Activated CD4-positive, alpha-beta memory T cell treated with anti-CD3 and anti-CD28 coated beads for 36 hours (primary cell): ENCODE measurements at regions not wholly inside any gene's neighbourhood (a gene's known extent, or its start where the extent isn't known, plus 50 kb on each side); places are given as distances from the start of the nearest gene placed in this dataset.

Source experiments
- CTCF ChIA-PET: fragments of 350-600 bp; sonication (Branson Sonifier 250); formaldehyde crosslinking; loops from one replicate; lab custom pipeline; 2021; ENCODE audit warnings: antibody characterized with exemption, inconsistent platforms; lab: Charles Lee
- POLR2A ChIA-PET: fragments of 350-600 bp; sonication (Branson Sonifier 250); formaldehyde crosslinking; loops from one replicate; lab custom pipeline; 2021; ENCODE audit warnings: antibody characterized with exemption; lab: Charles Lee
- DNase-seq: peaks from one replicate; pipeline ENCODE4 v3.0.0-alpha.2; 2020
- H3K27ac Mint-ChIP-seq: one replicate; pipeline ENCODE4 v1.8.0; 2021; ENCODE audit warnings: mixed read lengths
- H3K27me3 Mint-ChIP-seq: one replicate; pipeline ENCODE4 v1.8.0; 2021; ENCODE audit warnings: mixed read lengths
- H3K36me3 Mint-ChIP-seq: one replicate; pipeline ENCODE4 v1.8.0; 2021; ENCODE audit warnings: mixed read lengths
- H3K4me1 Mint-ChIP-seq: one replicate; pipeline ENCODE4 v1.8.0; 2021; ENCODE audit warnings: low read depth, mixed read lengths
- H3K4me3 Mint-ChIP-seq: one replicate; pipeline ENCODE4 v1.8.0; 2021; ENCODE audit warnings: mild to moderate bottlenecking, mixed read lengths
- H3K9me3 Mint-ChIP-seq: one replicate; pipeline ENCODE4 v1.8.0; 2021; ENCODE audit warnings: mixed read lengths
- intact Hi-C: fragments of 100-400 bp; cut with micrococcal nuclease; formaldehyde crosslinking; loops from one replicate; pipeline ENCODE4 v1.15.1; 2023

DNA sequence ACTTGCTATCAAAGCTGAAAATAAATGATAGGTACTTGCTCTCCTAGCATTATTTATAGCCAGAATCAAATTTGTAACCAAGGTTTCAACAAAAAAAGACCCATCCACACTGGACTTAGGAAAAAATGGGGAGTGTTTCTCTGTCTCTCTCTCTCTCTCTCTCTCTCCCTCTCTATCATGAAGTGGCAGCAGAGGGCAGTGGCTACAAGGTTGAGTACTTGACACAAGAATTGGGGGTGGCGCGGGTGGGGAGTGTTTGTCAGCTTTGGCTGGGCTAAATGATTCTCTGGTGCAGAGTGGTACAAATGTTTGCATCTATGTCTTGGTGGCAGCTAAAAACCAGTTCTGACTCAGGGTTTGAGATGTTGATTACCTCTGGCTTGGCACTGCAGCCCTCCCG lies 85.0 kb downstream of the RBM43 start:
- Mint-ChIP-seq H3K27me3 (peaks cover 12% of the 10 kb centered on the region), H3K9me3 (no peaks in the 10 kb centered on the region), H3K36me3 (no peaks in the 10 kb centered on the region), H3K4me3 (no peak overlapping the region), H3K4me1 (no peaks in the 10 kb centered on the region), H3K27ac (no peak overlapping the region)
- ChIA-PET CTCF (no interaction called here), POLR2A (no interaction called here)
- no peak for DNase-seq
- intact Hi-C loops: no loop called here

DNA sequence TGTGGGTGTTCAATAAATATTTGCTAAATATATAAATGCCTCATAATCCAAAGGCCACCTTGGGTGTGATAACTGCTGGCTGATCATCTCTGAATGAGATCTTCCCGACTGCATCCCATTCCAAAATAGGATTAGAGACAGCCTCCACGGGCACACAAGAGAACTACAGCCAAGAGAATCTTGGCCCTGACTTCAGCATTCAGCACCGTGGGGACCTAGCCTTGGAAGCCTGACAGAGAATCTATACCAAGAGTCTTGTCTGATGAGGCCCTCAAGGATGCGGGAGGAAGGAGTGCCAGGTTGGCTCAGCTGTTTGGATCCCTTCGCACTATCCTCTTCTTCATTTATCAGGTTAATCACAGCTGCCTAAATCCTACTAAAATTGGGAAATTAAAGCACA lies 85.8 kb downstream of the RBM43 start:
- Mint-ChIP-seq H3K36me3 (no peaks in the 10 kb centered on the region), H3K4me1 (no peaks in the 10 kb centered on the region), H3K27ac (no peak overlapping the region), H3K9me3 (no peaks in the 10 kb centered on the region), H3K4me3 (no peak overlapping the region), H3K27me3 (peaks cover 12% of the 10 kb centered on the region)
- CTCF ChIA-PET: no interaction called here
- POLR2A ChIA-PET: no interaction called here
- intact Hi-C loops: no loop called here
- DNase-seq: no peak

DNA sequence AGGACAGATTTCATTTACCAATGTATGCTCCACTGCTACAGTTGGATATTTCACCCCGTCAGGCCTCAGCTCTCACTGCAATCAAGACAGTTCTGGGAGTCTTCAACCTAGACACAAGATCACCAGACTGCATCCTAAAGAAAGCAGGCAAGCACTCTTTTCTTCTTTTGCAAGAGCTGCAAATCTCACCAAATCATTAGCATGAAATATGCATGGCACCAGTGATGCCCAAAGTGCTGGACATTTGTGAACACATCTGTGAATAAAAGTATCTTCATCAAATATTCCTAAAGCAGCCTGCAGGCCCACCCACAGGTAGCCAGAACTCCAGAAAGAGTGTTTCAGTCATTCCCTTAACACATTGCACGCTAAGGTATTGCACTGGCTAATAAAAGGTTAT lies 87.5 kb downstream of the RBM43 start:
- intact Hi-C loops: no loop called here
- peaks cover 8% of the 10 kb centered on the region for H3K27me3 Mint-ChIP-seq
- no peak overlapping the region for H3K27ac Mint-ChIP-seq
- ChIA-PET POLR2A (no interaction called here), CTCF (no interaction called here)
- no peaks in the 10 kb centered on the region for H3K9me3 Mint-ChIP-seq
- H3K4me3 Mint-ChIP-seq: no peak overlapping the region
- H3K36me3 Mint-ChIP-seq: no peaks in the 10 kb centered on the region
- no peaks in the 10 kb centered on the region for H3K4me1 Mint-ChIP-seq
- no peak for DNase-seq

DNA sequence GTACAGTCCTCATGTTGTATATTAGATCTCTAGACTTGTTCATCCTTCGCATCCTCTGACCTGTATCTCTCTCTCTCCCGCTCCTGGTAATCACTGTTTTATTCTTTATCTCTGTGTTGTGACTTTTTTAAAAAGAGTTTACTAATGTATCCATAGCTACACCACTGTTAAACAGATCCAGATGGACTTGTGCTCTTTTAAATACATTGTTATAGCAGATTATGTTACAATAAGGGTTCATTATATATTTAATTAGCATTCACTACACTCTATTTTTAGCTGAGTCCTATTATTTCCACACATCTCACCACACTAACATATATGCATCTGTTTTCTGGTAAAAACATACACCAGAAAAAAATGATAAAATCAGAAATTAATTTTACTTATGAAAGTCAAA lies 90.5 kb downstream of the RBM43 start:
- Mint-ChIP-seq H3K4me1 (no peaks in the 10 kb centered on the region), H3K4me3 (no peak overlapping the region), H3K27ac (no peak overlapping the region), H3K36me3 (no peaks in the 10 kb centered on the region), H3K27me3 (peaks cover 4% of the 10 kb centered on the region), H3K9me3 (no peaks in the 10 kb centered on the region)
- ChIA-PET CTCF (no interaction called here), POLR2A (no interaction called here)
- DNase-seq: no peak
- intact Hi-C loops: no loop called here

DNA sequence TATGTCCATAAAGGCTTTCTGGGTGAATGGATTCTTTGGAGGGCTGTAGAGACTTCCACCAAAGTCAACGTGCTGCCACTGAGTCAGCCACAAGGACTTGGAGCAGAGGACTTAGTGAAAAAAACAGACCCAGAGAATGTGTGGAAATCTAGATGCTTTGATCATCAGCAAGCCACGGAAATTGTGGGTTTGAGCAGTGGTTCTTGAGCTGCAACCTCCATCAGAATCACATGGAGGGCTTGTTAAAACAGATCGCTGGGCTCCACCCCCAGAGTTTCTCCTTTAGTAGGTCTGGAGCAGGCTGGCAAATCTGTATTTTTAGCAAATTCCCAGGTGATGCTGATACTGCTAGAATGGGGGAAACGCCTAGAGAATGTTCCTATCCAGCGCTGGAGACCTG lies 95.3 kb downstream of the RBM43 start:
- no peaks in the 10 kb centered on the region for H3K36me3 Mint-ChIP-seq
- intact Hi-C loops: no loop called here

DNA sequence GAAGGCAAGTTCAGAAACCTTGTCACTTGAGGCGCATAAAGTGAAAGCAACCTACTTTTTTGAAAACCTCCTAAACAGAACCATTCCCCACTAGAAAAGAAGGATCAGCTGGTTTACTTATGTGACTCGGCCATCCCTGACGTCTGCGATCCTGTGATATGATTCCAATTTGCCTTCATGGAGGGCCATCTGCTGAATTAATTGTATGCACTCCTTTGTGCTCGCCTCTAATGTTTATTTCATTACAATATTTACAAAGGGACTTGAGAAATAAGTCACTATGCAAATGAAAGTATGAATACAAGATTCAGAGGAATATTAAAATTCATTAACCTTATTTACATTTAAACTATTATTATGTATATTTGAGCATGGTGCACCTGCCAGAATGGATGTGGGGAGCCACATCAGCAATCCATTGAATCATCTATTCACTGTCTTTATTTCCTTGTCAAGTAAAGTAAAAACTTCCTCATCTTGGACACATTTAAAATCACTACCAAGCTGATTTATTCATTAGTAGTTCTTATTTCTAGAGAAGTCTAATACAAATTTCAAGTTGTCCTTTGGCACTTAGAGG lies 96.5 kb downstream of the RBM43 start:
- Mint-ChIP-seq H3K36me3 (no peaks in the 10 kb centered on the region), H3K9me3 (no peaks in the 10 kb centered on the region), H3K4me3 (no peak overlapping the region), H3K27ac (no peak overlapping the region), H3K4me1 (no peaks in the 10 kb centered on the region), H3K27me3 (peaks cover 8% of the 10 kb centered on the region)
- ChIA-PET POLR2A (no interaction called here), CTCF (no interaction called here)
- intact Hi-C loops: no loop called here
- no peak for DNase-seq

More for the DNA sequence above, 95.3 kb downstream of the RBM43 start:
- DNase-seq: no peak
- POLR2A ChIA-PET: no interaction called here
- CTCF ChIA-PET: no interaction called here
- Mint-ChIP-seq H3K27me3 (peaks cover 8% of the 10 kb centered on the region), H3K27ac (no peak overlapping the region), H3K4me3 (no peak overlapping the region), H3K9me3 (no peaks in the 10 kb centered on the region), H3K4me1 (no peaks in the 10 kb centered on the region)

DNA sequence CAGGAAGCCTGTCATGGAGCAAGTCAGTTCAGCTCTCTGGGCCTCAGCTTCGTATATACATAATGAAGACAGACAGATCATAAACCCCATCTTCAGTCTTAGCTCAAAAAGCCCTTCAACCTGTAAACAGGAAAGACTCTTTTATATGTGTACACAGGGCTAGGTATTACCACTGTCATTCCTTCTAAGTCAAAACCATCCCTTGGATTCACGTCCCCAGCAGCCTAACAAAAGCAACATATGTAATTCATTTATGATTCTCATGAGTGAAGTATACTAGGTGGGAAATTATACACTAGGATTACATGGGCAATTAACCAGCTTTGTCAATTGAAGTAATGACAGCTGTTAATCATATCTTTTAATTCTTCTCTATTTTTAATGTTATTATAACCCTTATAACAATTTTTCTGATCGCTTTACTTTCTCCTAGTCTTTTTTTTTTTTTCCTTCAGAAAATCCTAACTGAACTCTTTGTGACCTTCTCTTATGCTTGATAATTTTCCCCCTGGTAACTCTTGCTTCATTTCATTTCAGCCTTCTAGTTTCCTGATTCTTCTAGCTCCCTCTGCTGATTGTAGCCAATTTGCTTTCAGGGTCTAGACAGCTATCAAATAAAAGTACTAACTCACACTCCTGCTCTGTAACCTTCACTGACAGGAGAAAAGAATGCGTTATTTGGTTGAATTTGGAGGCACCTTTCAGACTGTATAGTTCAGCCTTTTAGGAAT lies 99.7 kb downstream of the RBM43 start:
- H3K27ac Mint-ChIP-seq: no peak overlapping the region
- DNase-seq: no peak
- CTCF ChIA-PET: no interaction called here
- no peaks in the 10 kb centered on the region for H3K9me3 Mint-ChIP-seq
- H3K27me3 Mint-ChIP-seq: peaks cover 12% of the 10 kb centered on the region
- H3K4me1 Mint-ChIP-seq: no peaks in the 10 kb centered on the region
- POLR2A ChIA-PET: no interaction called here
- no peaks in the 10 kb centered on the region for H3K36me3 Mint-ChIP-seq
- H3K4me3 Mint-ChIP-seq: no peak overlapping the region
- intact Hi-C loops: no loop called here

DNA sequence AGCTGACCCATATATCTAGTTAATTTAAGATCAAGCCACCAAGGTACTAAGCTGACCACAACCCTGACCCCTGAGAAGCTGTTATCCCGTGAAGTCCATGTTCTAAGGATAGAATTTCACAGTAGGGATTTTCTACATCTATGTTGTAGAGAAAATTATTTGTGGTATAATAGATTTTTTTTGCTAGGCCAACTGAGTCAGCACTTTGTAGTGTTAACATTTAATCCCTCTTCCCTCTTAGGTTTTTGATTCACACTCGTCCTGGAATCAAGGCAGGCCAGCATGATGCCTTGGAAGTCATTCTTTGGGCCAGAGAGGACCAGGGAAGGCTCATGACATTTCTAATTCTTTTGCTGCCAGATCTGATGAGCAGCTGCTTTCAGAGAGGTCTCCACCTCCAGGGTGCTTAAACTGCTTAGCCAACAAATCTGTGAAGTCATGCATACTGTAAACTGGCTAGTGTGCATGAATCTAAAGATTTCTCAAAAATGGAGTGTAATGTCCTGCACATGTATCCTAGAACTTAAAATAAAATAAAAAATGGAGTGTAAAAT lies 102.5 kb downstream of the RBM43 start:
- ChIA-PET CTCF (interaction anchor here (0.9 kb wide), 2 partner anchors 11 to 79 kb away, joined by 3 read pairs; no protein-coding TSS in a partner anchor), POLR2A (no interaction called here)
- peaks cover 22% of the 10 kb centered on the region for H3K27me3 Mint-ChIP-seq
- H3K4me3 Mint-ChIP-seq: no peak overlapping the region
- no peak overlapping the region for H3K27ac Mint-ChIP-seq
- no peaks in the 10 kb centered on the region for H3K4me1 Mint-ChIP-seq
- H3K9me3 Mint-ChIP-seq: no peaks in the 10 kb centered on the region
- no peak for DNase-seq
- intact Hi-C loops: no loop called here
- no peaks in the 10 kb centered on the region for H3K36me3 Mint-ChIP-seq

DNA sequence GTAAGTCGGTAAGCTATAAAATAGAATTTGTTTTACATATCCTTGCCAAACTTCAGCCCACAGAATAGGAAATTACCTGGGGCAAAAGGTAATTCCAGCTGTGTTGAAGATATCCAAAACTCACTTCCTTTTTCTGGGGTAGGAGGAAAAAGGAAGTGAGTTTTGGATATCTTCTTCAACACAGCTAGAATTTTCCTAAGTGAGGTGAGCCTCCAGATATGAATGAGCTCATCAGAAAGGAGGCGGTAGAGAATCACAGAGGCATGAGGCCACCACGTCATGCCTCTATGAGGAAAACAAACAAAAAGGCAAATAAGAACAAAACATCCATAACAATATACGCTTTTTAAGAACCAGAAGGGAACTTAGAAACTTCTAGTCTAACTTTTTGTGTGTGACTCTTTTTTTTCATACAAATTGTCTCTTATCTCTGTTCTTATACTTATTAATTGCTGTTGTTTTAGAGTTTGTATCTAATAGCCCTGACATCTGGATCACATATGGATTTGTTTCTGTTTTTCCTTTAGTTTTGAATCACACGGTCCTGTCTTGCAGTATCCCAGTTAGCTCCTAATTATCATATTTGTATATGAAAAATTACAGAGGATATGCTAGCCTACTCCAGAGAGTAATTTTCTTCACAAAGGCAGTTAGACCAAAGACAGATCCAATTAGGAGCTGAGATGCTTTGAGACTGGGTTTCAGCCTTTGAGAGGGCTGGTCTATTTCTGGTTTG lies 104.5 kb downstream of the RBM43 start:
- Mint-ChIP-seq H3K36me3 (no peaks in the 10 kb centered on the region), H3K27ac (no peak overlapping the region), H3K9me3 (no peaks in the 10 kb centered on the region), H3K4me1 (no peaks in the 10 kb centered on the region), H3K4me3 (no peak overlapping the region), H3K27me3 (peaks cover 25% of the 10 kb centered on the region)
- ChIA-PET CTCF (no interaction called here), POLR2A (no interaction called here)
- DNase-seq: no peak
- intact Hi-C loops: no loop called here

DNA sequence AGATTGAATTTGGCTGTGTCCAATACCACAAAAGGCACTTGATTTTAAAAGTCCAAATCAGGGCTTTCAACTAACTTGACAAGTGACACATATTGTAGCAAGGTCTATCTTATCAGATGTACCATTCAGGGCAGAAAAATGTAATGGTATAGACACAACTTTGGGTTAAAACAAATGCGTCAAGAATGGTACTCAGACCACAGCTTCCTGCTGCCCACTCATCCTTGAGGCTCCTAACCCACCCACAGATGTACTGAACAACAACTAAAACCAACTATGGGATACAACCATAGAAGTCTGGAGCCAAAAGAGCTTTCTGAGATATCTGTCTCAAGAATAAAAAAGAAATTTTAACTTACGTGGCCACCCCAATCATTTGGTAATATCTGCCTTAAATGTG lies 105.2 kb downstream of the RBM43 start:
- Mint-ChIP-seq H3K9me3 (no peaks in the 10 kb centered on the region), H3K4me3 (no peak overlapping the region), H3K27me3 (peaks cover 21% of the 10 kb centered on the region), H3K4me1 (no peaks in the 10 kb centered on the region), H3K27ac (no peak overlapping the region), H3K36me3 (no peaks in the 10 kb centered on the region)
- POLR2A ChIA-PET: no interaction called here
- intact Hi-C loops: no loop called here
- CTCF ChIA-PET: no interaction called here
- no peak for DNase-seq

DNA sequence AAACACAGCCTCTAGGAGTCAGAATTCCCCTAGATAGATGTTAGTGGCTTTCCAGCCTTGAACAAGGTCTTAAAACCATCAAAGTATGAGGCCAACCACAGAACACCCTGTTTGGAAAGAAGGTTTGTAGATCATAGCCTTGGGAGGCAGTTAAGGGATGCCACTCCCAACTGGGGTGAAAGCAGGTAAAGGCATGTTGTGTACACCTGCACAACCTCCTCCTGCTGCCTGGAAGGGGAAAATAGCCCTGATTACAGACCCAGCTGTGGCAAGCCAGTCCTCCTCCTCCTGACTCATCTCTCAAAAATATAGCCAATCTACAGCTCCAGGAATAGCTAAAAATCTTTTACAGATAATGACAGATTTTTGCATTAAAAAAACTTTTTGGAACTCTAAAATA lies 108.1 kb downstream of the RBM43 start:
- DNase-seq: no peak
- Mint-ChIP-seq H3K27me3 (peaks cover 28% of the 10 kb centered on the region), H3K4me1 (no peaks in the 10 kb centered on the region), H3K36me3 (no peaks in the 10 kb centered on the region), H3K4me3 (no peak overlapping the region), H3K9me3 (no peaks in the 10 kb centered on the region), H3K27ac (no peak overlapping the region)
- POLR2A ChIA-PET: no interaction called here
- CTCF ChIA-PET: no interaction called here
- intact Hi-C loops: no loop called here

DNA sequence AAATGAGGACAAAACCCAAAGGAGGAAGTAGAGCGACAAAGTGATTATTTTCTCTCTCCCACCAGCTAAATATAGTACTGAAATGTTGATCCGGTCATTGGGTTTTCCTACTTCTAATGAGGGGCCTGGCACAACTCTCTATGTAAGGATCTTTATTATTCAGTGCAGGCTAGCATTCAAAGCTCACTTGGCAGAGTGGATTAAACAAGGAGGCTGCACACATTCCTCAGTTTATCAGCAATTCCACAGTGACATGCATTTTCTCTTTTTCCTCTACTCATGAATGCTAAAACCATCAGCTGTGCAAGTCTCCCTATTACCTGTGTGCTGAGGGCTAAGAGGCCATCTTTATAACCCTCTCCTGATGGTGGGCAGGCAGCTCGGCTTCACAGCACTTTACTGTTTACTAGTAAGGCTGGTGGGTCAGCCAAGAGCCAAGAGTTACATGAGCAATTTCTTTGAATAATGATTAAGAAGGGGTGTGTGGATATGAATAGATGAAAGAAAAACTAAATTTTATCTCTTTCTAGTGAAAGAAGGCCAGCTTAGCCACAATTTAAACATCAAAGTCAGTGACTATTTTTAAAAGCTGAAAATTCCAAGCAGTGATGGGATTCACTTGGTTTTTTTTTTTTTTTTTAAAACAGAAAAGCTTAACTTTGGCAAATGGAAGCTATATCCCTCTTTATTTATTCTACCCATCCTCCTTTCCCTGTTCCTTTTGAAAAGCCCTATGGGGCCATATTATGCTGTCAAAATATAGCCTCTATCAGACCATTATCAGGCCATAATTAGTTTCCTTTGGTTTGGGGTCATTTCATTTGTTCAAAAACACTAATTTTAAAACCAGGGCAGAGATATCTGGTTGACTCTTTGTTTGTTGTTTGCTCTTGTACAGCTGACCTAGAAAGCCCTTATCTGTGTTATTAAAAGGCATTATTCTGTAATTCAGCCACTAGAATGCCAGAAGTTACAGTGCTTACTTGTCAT lies 111.0 kb downstream of the RBM43 start:
- ChIA-PET CTCF (no interaction called here), POLR2A (no interaction called here)
- no peak for DNase-seq
- Mint-ChIP-seq H3K4me1 (no peaks in the 10 kb centered on the region), H3K27ac (no peak overlapping the region), H3K27me3 (peaks cover 26% of the 10 kb centered on the region), H3K9me3 (no peaks in the 10 kb centered on the region), H3K36me3 (no peaks in the 10 kb centered on the region), H3K4me3 (no peak overlapping the region)
- intact Hi-C loops: no loop called here
